ENCODE measurements at regions not wholly inside any gene's neighbourhood (a gene's known extent, or its start where the extent isn't known, plus 50 kb on each side); places are given as distances from the start of the nearest gene placed in this dataset.

GRCh38 chr18:51692612-51693011 lies 495.1 kb upstream of the MEX3C start:
- TF ChIP-seq SIN3A (IDR thresholded peaks at IDR 0.05; ENCODE audit: borderline replicate concordance, insufficient read depth, low read length) (no peak), REST (IDR thresholded peaks at IDR 0.05; ENCODE audit: insufficient read depth in 1 of 2, low read depth in 2 of 2, low read length in 2 of 2) (no peak), TAF1 (IDR thresholded peaks at IDR 0.05; ENCODE audit: borderline replicate concordance, insufficient read depth, low read length) (no peak), POLR2AphosphoS5 (IDR thresholded peaks at IDR 0.05; ENCODE audit: low read depth, low read length) (no peak), FOXP2 (optimal IDR thresholded peaks at IDR 0.05; ENCODE audit: borderline replicate concordance, extremely low read depth, extremely low read length, insufficient read depth) (no peak)

- TF ChIP-seq POLR2AphosphoS5 (IDR thresholded peaks at IDR 0.05; ENCODE audit: low read depth, low read length), result no peak
- TF ChIP-seq TAF1 (IDR thresholded peaks at IDR 0.05; ENCODE audit: borderline replicate concordance, insufficient read depth, low read length), result no peak
- TF ChIP-seq REST (IDR thresholded peaks at IDR 0.05; ENCODE audit: insufficient read depth in 1 of 2, low read depth in 2 of 2, low read length in 2 of 2), result no peak
- TF ChIP-seq SIN3A (IDR thresholded peaks at IDR 0.05; ENCODE audit: borderline replicate concordance, insufficient read depth, low read length), result no peak
- TF ChIP-seq FOXP2 (optimal IDR thresholded peaks at IDR 0.05; ENCODE audit: borderline replicate concordance, extremely low read depth, extremely low read length, insufficient read depth), result no peak
These were observed 513.9 kb upstream of the MEX3C start for GRCh38 chr18:51711298-51711889.

- TF ChIP-seq REST (IDR thresholded peaks at IDR 0.05; ENCODE audit: insufficient read depth in 1 of 2, low read depth in 2 of 2, low read length in 2 of 2) (no peak), POLR2AphosphoS5 (IDR thresholded peaks at IDR 0.05; ENCODE audit: low read depth, low read length) (no peak), TAF1 (IDR thresholded peaks at IDR 0.05; ENCODE audit: borderline replicate concordance, insufficient read depth, low read length) (no peak), SIN3A (IDR thresholded peaks at IDR 0.05; ENCODE audit: borderline replicate concordance, insufficient read depth, low read length) (no peak), FOXP2 (optimal IDR thresholded peaks at IDR 0.05; ENCODE audit: borderline replicate concordance, extremely low read depth, extremely low read length, insufficient read depth) (no peak)
These were observed 515.3 kb upstream of the MEX3C start for GRCh38 chr18:51712821-51713220.

- TF ChIP-seq TAF1 (IDR thresholded peaks at IDR 0.05; ENCODE audit: borderline replicate concordance, insufficient read depth, low read length), result no peak
- TF ChIP-seq REST (IDR thresholded peaks at IDR 0.05; ENCODE audit: insufficient read depth in 1 of 2, low read depth in 2 of 2, low read length in 2 of 2), result no peak
- no peak for TF ChIP-seq SIN3A (IDR thresholded peaks at IDR 0.05; ENCODE audit: borderline replicate concordance, insufficient read depth, low read length)
- no peak for TF ChIP-seq POLR2AphosphoS5 (IDR thresholded peaks at IDR 0.05; ENCODE audit: low read depth, low read length)
- no peak for TF ChIP-seq FOXP2 (optimal IDR thresholded peaks at IDR 0.05; ENCODE audit: borderline replicate concordance, extremely low read depth, extremely low read length, insufficient read depth)
These were observed 518.8 kb upstream of the MEX3C start for GRCh38 chr18:51716277-51716676.

Measured in PFSK-1 (cell line).